NCI-H82 (cell line): ENCODE measurements at regions not wholly inside any gene's neighbourhood (a gene's known extent, or its start where the extent isn't known, plus 50 kb on each side); places are given as distances from the start of the nearest gene placed in this dataset.
A peak's percentile ranks its signal among the peaks of the same experiment; 100 is the strongest.

ENCODE experiments used
- DNase-seq: peaks from one replicate; lab custom pipeline; 2025; lab: John Stamatoyannopoulos, UW

- DNase-seq = peak; percentile 28
These were observed 719.8 kb upstream of the LRRC4C start for GRCh38 chr11:42179216-42179615.

GRCh38 chr11:42195289-42196013, 736.0 kb upstream of the LRRC4C start:
- no peak for DNase-seq

- no peak for DNase-seq
These were observed 740.9 kb upstream of the LRRC4C start for GRCh38 chr11:42200311-42200710.

- no peak for DNase-seq
These were observed 742.2 kb upstream of the LRRC4C start for GRCh38 chr11:42201603-42202148.

- no peak for DNase-seq
These were observed 746.1 kb upstream of the LRRC4C start for GRCh38 chr11:42205518-42205917.

- no peak for DNase-seq
These were observed 766.2 kb upstream of the LRRC4C start for GRCh38 chr11:42225664-42226063.

- DNase-seq = no peak
These were observed 773.2 kb upstream of the LRRC4C start for GRCh38 chr11:42232673-42233072.

GRCh38 chr11:42234451-42234951, 775.0 kb upstream of the LRRC4C start:
- no peak for DNase-seq

GRCh38 chr11:42237701-42238235, 778.3 kb upstream of the LRRC4C start:
- no peak for DNase-seq

- no peak for DNase-seq
These were observed 779.7 kb upstream of the LRRC4C start for GRCh38 chr11:42239188-42239587.

GRCh38 chr11:42243385-42243784, 783.9 kb upstream of the LRRC4C start:
- no peak for DNase-seq

- DNase-seq = no peak
These were observed 784.9 kb upstream of the LRRC4C start for GRCh38 chr11:42244376-42244775.

- no peak for DNase-seq
These were observed 789.9 kb upstream of the LRRC4C start for GRCh38 chr11:42249401-42249800.

- no peak for DNase-seq
These were observed 790.5 kb upstream of the LRRC4C start for GRCh38 chr11:42249956-42250355.

GRCh38 chr11:42251984-42252383, 792.5 kb upstream of the LRRC4C start:
- peak; percentile 9 for DNase-seq

- DNase-seq = no peak
These were observed 793.7 kb upstream of the LRRC4C start for GRCh38 chr11:42253156-42253555.

GRCh38 chr11:42255906-42256305, 796.5 kb upstream of the LRRC4C start:
- DNase-seq = no peak

GRCh38 chr11:42257534-42257933, 798.1 kb upstream of the LRRC4C start:
- DNase-seq = no peak

- no peak for DNase-seq
These were observed 805.6 kb upstream of the LRRC4C start for GRCh38 chr11:42265072-42265471.

- no peak for DNase-seq
These were observed 811.9 kb upstream of the LRRC4C start for GRCh38 chr11:42271306-42271705.

GRCh38 chr11:42273977-42274376, 814.5 kb upstream of the LRRC4C start:
- DNase-seq = no peak

GRCh38 chr11:42296910-42297309, 837.5 kb upstream of the LRRC4C start:
- DNase-seq = no peak

- DNase-seq = no peak
These were observed 840.3 kb upstream of the LRRC4C start for GRCh38 chr11:42299780-42300179.

GRCh38 chr11:42301777-42302176, 842.3 kb upstream of the LRRC4C start:
- no peak for DNase-seq
